GM12875 (cell line): ENCODE measurements at regions not wholly inside any gene's neighbourhood (a gene's known extent, or its start where the extent isn't known, plus 50 kb on each side); places are given as distances from the start of the nearest gene placed in this dataset.

Experiments used
- H3K4me3 ChIP-seq: one replicate; pipeline ENCODE4 v1.5.1; 2011; ENCODE audit warnings: low read depth, low read length, control low read depth
- CTCF ChIP-seq: IDR thresholded peaks from 2 replicates; pipeline ENCODE4 v1.5.1; 2011; ENCODE audit warnings: low read depth, mild to moderate bottlenecking, control low read depth, inconsistent platforms, low read length, moderate library complexity, borderline replicate concordance; ENCODE audit not compliant: insufficient read depth

GRCh38 chr17:51486885-51487520 lies 226.7 kb downstream of the UTP18 start:
- no peak overlapping the region for H3K4me3 ChIP-seq

GRCh38 chr17:51487947-51488346 lies 227.6 kb downstream of the UTP18 start:
- H3K4me3 ChIP-seq: no peak overlapping the region
- peak; percentile 25; the same call in 1 of the 2 replicates for TF ChIP-seq CTCF

More at GRCh38 chr17:51486885-51487520, 226.7 kb downstream of the UTP18 start:
- no peak for TF ChIP-seq CTCF

GRCh38 chr17:51491416-51491815 lies 231.1 kb downstream of the UTP18 start:
- TF ChIP-seq CTCF: no peak
- no peak overlapping the region for H3K4me3 ChIP-seq

GRCh38 chr17:51493206-51493605 lies 232.9 kb downstream of the UTP18 start:
- no peak for TF ChIP-seq CTCF
- H3K4me3 ChIP-seq: no peak overlapping the region

GRCh38 chr17:51496378-51496777 lies 236.0 kb downstream of the UTP18 start:
- no peak overlapping the region for H3K4me3 ChIP-seq
- TF ChIP-seq CTCF: no peak

GRCh38 chr17:51499897-51500296 lies 239.6 kb downstream of the UTP18 start:
- no peak for TF ChIP-seq CTCF
- no peak overlapping the region for H3K4me3 ChIP-seq

GRCh38 chr17:51500454-51500853 lies 240.1 kb downstream of the UTP18 start:
- no peak overlapping the region for H3K4me3 ChIP-seq

More at GRCh38 chr17:51500454-51500853, 240.1 kb downstream of the UTP18 start:
- no peak for TF ChIP-seq CTCF
